Activated naive CD4-positive, alpha-beta T cell treated with anti-CD3 and anti-CD28 coated beads, Interleukin-2, amount 10 ng/mL, durations not matched to agents 7 days and 5 days (primary cell): ENCODE measurements at regions not wholly inside any gene's neighbourhood (a gene's known extent, or its start where the extent isn't known, plus 50 kb on each side); places are given as distances from the start of the nearest gene placed in this dataset.
"Not testable (repeated sequence)": the region's sequence is repeated elsewhere in the genome, so short reads cannot be mapped to it uniquely, and the experiment has no call there.

Experiments used
- CTCF ChIA-PET: fragments of 350-600 bp; sonication (Branson Sonifier 250); formaldehyde crosslinking; loops from one replicate; lab custom pipeline; 2021; ENCODE audit warnings: antibody characterized with exemption; lab: Charles Lee
- DNase-seq: peaks from one replicate; pipeline ENCODE4 v3.0.0-alpha.2; 2020
- H3K27ac Mint-ChIP-seq: one replicate; pipeline ENCODE4 v1.8.0; 2021; ENCODE audit warnings: mild to moderate bottlenecking, moderate library complexity, mixed read lengths
- H3K27me3 Mint-ChIP-seq: one replicate; pipeline ENCODE4 v1.8.0; 2021; ENCODE audit warnings: mild to moderate bottlenecking, mixed read lengths
- H3K36me3 Mint-ChIP-seq: one replicate; pipeline ENCODE4 v1.8.0; 2021; ENCODE audit warnings: mixed read lengths
- H3K4me1 Mint-ChIP-seq: one replicate; pipeline ENCODE4 v1.8.0; 2021; ENCODE audit warnings: mixed read lengths
- H3K4me3 Mint-ChIP-seq: one replicate; pipeline ENCODE4 v1.8.0; 2021; ENCODE audit warnings: mild to moderate bottlenecking, moderate library complexity, mixed read lengths
- H3K9me3 Mint-ChIP-seq: one replicate; pipeline ENCODE4 v1.8.0; 2021; ENCODE audit warnings: mixed read lengths

- CTCF ChIA-PET = interaction anchor here (0.7 to 1.1 kb wide), 2 partner anchors 21 to 161 kb away, joined by 3 read pairs; no protein-coding TSS in a partner anchor
- H3K27me3 Mint-ChIP-seq = peaks cover 8% of the 10 kb centered on the region
- no peak overlapping the region for H3K4me3 Mint-ChIP-seq
- peak; percentile 38 for DNase-seq
- H3K36me3 Mint-ChIP-seq = no peaks in the 10 kb centered on the region
- no peaks in the 10 kb centered on the region for H3K9me3 Mint-ChIP-seq
- H3K4me1 Mint-ChIP-seq = no peaks in the 10 kb centered on the region
- H3K27ac Mint-ChIP-seq = no peak overlapping the region
These were observed 70.0 kb upstream of the FAM241A start for GRCh38 chr4:112075129-112075753.

GRCh38 chr4:112075906-112076305 is 69.3 kb upstream of the FAM241A start:
- Mint-ChIP-seq H3K4me1 (no peaks in the 10 kb centered on the region), H3K4me3 (no peak overlapping the region), H3K27me3 (peaks cover 8% of the 10 kb centered on the region), H3K9me3 (no peaks in the 10 kb centered on the region), H3K36me3 (no peaks in the 10 kb centered on the region), H3K27ac (no peak overlapping the region)
- CTCF ChIA-PET = interaction anchor here (0.6 to 0.9 kb wide), 3 partner anchors 10 to 428 kb away, joined by 3 read pairs; no protein-coding TSS in a partner anchor
- DNase-seq = no peak

GRCh38 chr4:112076919-112077608 is 68.2 kb upstream of the FAM241A start:
- no peak for DNase-seq
- Mint-ChIP-seq H3K36me3 (no peaks in the 10 kb centered on the region), H3K4me1 (no peaks in the 10 kb centered on the region), H3K4me3 (no peak overlapping the region), H3K9me3 (no peaks in the 10 kb centered on the region), H3K27ac (no peak overlapping the region), H3K27me3 (peaks cover 8% of the 10 kb centered on the region)
- CTCF ChIA-PET = interaction anchor here (0.6 to 0.7 kb wide), 2 partner anchors 415 to 728 kb away, joined by 3 to 4 read pairs; no protein-coding TSS in a partner anchor

GRCh38 chr4:112077743-112078142 is 67.5 kb upstream of the FAM241A start:
- CTCF ChIA-PET = interaction anchor here (0.6 to 0.7 kb wide), 2 partner anchors 416 to 727 kb away, joined by 3 to 4 read pairs; no protein-coding TSS in a partner anchor
- H3K9me3 Mint-ChIP-seq = no peaks in the 10 kb centered on the region
- H3K27ac Mint-ChIP-seq = no peak overlapping the region

GRCh38 chr4:112082954-112083586 is 62.2 kb upstream of the FAM241A start:
- Mint-ChIP-seq H3K9me3 (no peaks in the 10 kb centered on the region), H3K36me3 (no peaks in the 10 kb centered on the region), H3K27ac (no peak overlapping the region), H3K27me3 (peaks cover 4% of the 10 kb centered on the region), H3K4me3 (no peak overlapping the region), H3K4me1 (peaks cover 2% of the 10 kb centered on the region)
- CTCF ChIA-PET = interaction anchor here (1.4 kb wide), 1 partner anchor 17 kb away, joined by 5 read pairs; no protein-coding TSS in a partner anchor
- no peak for DNase-seq

More at GRCh38 chr4:112077743-112078142, 67.5 kb upstream of the FAM241A start:
- Mint-ChIP-seq H3K4me1 (no peaks in the 10 kb centered on the region), H3K27me3 (peaks cover 5% of the 10 kb centered on the region), H3K36me3 (no peaks in the 10 kb centered on the region), H3K4me3 (no peak overlapping the region)
- no peak for DNase-seq

- DNase-seq = no peak
- Mint-ChIP-seq H3K27me3 (peaks cover 4% of the 10 kb centered on the region), H3K27ac (no peak overlapping the region), H3K4me1 (peaks cover 2% of the 10 kb centered on the region), H3K9me3 (no peaks in the 10 kb centered on the region), H3K36me3 (no peaks in the 10 kb centered on the region), H3K4me3 (no peak overlapping the region)
- CTCF ChIA-PET = interaction anchor here (1.4 kb wide), 1 partner anchor 16 kb away, joined by 5 read pairs; no protein-coding TSS in a partner anchor
These were observed 61.5 kb upstream of the FAM241A start for GRCh38 chr4:112083587-112084347.

GRCh38 chr4:112085156-112086035 is 59.9 kb upstream of the FAM241A start:
- Mint-ChIP-seq H3K27ac (no peak overlapping the region), H3K27me3 (peaks cover 4% of the 10 kb centered on the region), H3K9me3 (no peaks in the 10 kb centered on the region), H3K4me3 (no peak overlapping the region), H3K4me1 (peaks cover 2% of the 10 kb centered on the region), H3K36me3 (no peaks in the 10 kb centered on the region)
- DNase-seq = no peak
- CTCF ChIA-PET = no interaction called here

GRCh38 chr4:112086036-112086434 is 59.2 kb upstream of the FAM241A start:
- Mint-ChIP-seq H3K9me3 (no peaks in the 10 kb centered on the region), H3K4me1 (peaks cover 2% of the 10 kb centered on the region), H3K4me3 (no peak overlapping the region), H3K27ac (no peak overlapping the region), H3K27me3 (peaks cover 4% of the 10 kb centered on the region), H3K36me3 (no peaks in the 10 kb centered on the region)
- CTCF ChIA-PET = no interaction called here
- DNase-seq = no peak

GRCh38 chr4:112086661-112087060 is 58.6 kb upstream of the FAM241A start:
- H3K27ac Mint-ChIP-seq, H3K9me3 Mint-ChIP-seq, H3K4me3 Mint-ChIP-seq, H3K4me1 Mint-ChIP-seq, DNase-seq, H3K27me3 Mint-ChIP-seq, CTCF ChIA-PET, H3K36me3 Mint-ChIP-seq: not testable (repeated sequence)

- H3K36me3 Mint-ChIP-seq, H3K27ac Mint-ChIP-seq, H3K4me1 Mint-ChIP-seq, H3K4me3 Mint-ChIP-seq, H3K27me3 Mint-ChIP-seq, DNase-seq, H3K9me3 Mint-ChIP-seq: not testable (repeated sequence)
- CTCF ChIA-PET = interaction anchor here (1.0 kb wide), 1 partner anchor 10 kb away, joined by 3 read pairs; no protein-coding TSS in a partner anchor
These were observed 52.9 kb upstream of the FAM241A start for GRCh38 chr4:112092330-112092729.

GRCh38 chr4:112093636-112094202 is 51.5 kb upstream of the FAM241A start:
- Mint-ChIP-seq H3K27me3 (peaks cover 6% of the 10 kb centered on the region), H3K9me3 (no peaks in the 10 kb centered on the region), H3K36me3 (no peaks in the 10 kb centered on the region), H3K4me1 (no peaks in the 10 kb centered on the region), H3K27ac (no peak overlapping the region), H3K4me3 (no peak overlapping the region)
- DNase-seq = no peak
- CTCF ChIA-PET = no interaction called here

- Mint-ChIP-seq H3K4me1 (no peaks in the 10 kb centered on the region), H3K27ac (no peak overlapping the region)
- CTCF ChIA-PET = interaction anchor here (0.6 to 1.0 kb wide), 4 partner anchors 24 to 430 kb away, joined by 3 read pairs; no protein-coding TSS in a partner anchor
These were observed 50.9 kb upstream of the FAM241A start for GRCh38 chr4:112094330-112094729.

More at GRCh38 chr4:112094330-112094729, 50.9 kb upstream of the FAM241A start:
- Mint-ChIP-seq H3K27me3 (peaks cover 6% of the 10 kb centered on the region), H3K4me3 (no peak overlapping the region), H3K36me3 (no peaks in the 10 kb centered on the region), H3K9me3 (no peaks in the 10 kb centered on the region)
- no peak for DNase-seq
